NT2/D1 (cell line): ENCODE measurements at regions not wholly inside any gene's neighbourhood (a gene's known extent, or its start where the extent isn't known, plus 50 kb on each side); places are given as distances from the start of the nearest gene placed in this dataset.

Source experiments
- SUZ12 ChIP-seq: IDR thresholded peaks from 2 replicates; pipeline ENCODE4 v1.6.1; 2011; ENCODE audit not compliant: insufficient read length, insufficient read depth; ENCODE audit errors: extremely low read depth
- YY1 ChIP-seq: IDR thresholded peaks from 2 replicates; pipeline ENCODE4 v1.6.1; 2011; ENCODE audit not compliant: insufficient read length, insufficient read depth
- ZNF274 ChIP-seq: IDR thresholded peaks from 2 replicates; pipeline ENCODE4 v1.6.1; 2011; ENCODE audit warnings: mild to moderate bottlenecking, low read depth, low read length

GRCh38 chr6:43837507-43837906 lies 67.5 kb downstream of the VEGFA start:
- TF ChIP-seq YY1 (no peak), ZNF274 (no peak), SUZ12 (no peak)
